PFSK-1 (cell line): ENCODE measurements at regions not wholly inside any gene's neighbourhood (a gene's known extent, or its start where the extent isn't known, plus 50 kb on each side); places are given as distances from the start of the nearest gene placed in this dataset.

ENCODE experiments used
- POLR2AphosphoS5 ChIP-seq: IDR thresholded peaks from 2 replicates; pipeline ENCODE4 v1.6.1; 2012; ENCODE audit warnings: low read depth, mild to moderate bottlenecking, control low read depth, low read length, moderate library complexity
- TF ChIP-seq, protein P1 (sequence below), 2 experiments: IDR thresholded peaks; 2 replicates each; pipeline versions ENCODE4 v1.6.1 to v1.8.0; 2011 to 2012; ENCODE audit warnings: low read depth in 2 of 2, low read length in 2 of 2, control low read depth in 1 of 2, inconsistent platforms in 1 of 2, mild to moderate bottlenecking in 1 of 2, moderate library complexity in 1 of 2; ENCODE audit not compliant: insufficient read depth in 1 of 2

DNA sequence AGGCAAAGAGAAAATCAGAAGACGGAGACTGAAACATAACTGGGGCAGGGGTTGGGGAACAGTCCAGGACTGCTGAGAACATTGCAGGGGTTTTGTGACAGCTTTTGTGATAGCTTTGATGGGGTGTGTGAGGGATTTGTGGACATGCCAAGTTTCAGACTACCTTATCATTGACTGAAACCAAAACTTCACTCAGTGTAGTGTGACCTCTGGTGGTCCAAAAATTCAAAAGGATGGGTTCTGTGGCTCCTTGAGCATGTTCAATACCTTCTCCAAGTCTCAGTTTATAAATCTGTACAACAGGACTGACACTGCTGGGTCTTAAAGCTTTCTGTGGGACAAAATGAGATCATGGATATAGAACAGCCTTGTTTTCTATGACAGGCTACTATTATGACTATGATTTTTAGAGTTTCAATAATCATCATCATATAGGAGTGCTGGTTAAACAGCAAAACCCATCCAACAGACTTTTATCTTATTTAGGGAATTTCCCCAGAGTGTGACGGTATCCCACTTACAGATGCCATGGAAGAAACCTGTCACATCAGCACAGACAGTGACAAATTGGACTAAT lies 259.2 kb upstream of the SLC14A2 start:
- TF ChIP-seq POLR2AphosphoS5, result no peak
- TF ChIP-seq, protein P1, sequence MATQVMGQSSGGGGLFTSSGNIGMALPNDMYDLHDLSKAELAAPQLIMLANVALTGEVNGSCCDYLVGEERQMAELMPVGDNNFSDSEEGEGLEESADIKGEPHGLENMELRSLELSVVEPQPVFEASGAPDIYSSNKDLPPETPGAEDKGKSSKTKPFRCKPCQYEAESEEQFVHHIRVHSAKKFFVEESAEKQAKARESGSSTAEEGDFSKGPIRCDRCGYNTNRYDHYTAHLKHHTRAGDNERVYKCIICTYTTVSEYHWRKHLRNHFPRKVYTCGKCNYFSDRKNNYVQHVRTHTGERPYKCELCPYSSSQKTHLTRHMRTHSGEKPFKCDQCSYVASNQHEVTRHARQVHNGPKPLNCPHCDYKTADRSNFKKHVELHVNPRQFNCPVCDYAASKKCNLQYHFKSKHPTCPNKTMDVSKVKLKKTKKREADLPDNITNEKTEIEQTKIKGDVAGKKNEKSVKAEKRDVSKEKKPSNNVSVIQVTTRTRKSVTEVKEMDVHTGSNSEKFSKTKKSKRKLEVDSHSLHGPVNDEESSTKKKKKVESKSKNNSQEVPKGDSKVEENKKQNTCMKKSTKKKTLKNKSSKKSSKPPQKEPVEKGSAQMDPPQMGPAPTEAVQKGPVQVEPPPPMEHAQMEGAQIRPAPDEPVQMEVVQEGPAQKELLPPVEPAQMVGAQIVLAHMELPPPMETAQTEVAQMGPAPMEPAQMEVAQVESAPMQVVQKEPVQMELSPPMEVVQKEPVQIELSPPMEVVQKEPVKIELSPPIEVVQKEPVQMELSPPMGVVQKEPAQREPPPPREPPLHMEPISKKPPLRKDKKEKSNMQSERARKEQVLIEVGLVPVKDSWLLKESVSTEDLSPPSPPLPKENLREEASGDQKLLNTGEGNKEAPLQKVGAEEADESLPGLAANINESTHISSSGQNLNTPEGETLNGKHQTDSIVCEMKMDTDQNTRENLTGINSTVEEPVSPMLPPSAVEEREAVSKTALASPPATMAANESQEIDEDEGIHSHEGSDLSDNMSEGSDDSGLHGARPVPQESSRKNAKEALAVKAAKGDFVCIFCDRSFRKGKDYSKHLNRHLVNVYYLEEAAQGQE (IDR thresholded peaks at IDR 0.05; ENCODE audit: insufficient read depth in 1 of 2, low read depth in 2 of 2, low read length in 2 of 2), result no peak
